Gastrocnemius medialis (tissue), 4 donors: ENCODE measurements at regions not wholly inside any gene's neighbourhood (a gene's known extent, or its start where the extent isn't known, plus 50 kb on each side); places are given as distances from the start of the nearest gene placed in this dataset.

Experiments used
- POLR2A ChIP-seq, 2 donors: fragments of 450-650 bp; IDR thresholded peaks; one replicate each; pipeline ENCODE4 v1.6.1; 2017; ENCODE audit warnings: antibody characterized with exemption in 2 of 2, mild to moderate bottlenecking in 2 of 2, moderate library complexity in 2 of 2
- TF ChIP-seq, protein P1 (sequence below), 5 experiments: fragments of 450-650 bp in 3 of 5; fragments of 200-600 bp in 2 of 5; sonication (generic) in 2 of 5; IDR thresholded peaks in 4 of 5; conservative IDR thresholded peaks in 1 of 5; 1 replicate in 4 of 5; 2 replicates in 1 of 5; pipeline ENCODE4 v1.5.1; 2016 to 2019; ENCODE audit warnings: antibody characterized with exemption in 5 of 5, mild to moderate bottlenecking in 3 of 5, moderate library complexity in 3 of 5

DNA sequence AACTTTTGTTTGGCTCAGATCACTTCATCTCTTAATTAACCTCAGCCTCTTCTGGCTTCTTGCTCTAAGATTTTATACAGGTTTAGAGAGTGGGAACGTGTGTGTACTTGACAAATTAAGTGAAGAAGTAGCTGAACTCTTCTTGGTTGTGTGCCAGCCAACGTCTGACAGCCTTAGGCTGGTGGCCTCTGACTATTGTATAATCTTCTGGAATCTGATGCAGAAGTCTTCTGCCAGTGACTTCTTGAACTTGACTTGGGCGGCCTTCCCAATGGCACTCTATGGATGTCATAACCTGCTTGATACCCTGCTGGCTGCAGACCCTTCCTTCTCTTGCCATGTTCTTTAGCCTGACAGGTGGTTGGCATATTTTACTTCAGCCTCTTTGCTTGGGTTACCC lies 660.5 kb downstream of the DOK5 start:
- TF ChIP-seq, protein P1, sequence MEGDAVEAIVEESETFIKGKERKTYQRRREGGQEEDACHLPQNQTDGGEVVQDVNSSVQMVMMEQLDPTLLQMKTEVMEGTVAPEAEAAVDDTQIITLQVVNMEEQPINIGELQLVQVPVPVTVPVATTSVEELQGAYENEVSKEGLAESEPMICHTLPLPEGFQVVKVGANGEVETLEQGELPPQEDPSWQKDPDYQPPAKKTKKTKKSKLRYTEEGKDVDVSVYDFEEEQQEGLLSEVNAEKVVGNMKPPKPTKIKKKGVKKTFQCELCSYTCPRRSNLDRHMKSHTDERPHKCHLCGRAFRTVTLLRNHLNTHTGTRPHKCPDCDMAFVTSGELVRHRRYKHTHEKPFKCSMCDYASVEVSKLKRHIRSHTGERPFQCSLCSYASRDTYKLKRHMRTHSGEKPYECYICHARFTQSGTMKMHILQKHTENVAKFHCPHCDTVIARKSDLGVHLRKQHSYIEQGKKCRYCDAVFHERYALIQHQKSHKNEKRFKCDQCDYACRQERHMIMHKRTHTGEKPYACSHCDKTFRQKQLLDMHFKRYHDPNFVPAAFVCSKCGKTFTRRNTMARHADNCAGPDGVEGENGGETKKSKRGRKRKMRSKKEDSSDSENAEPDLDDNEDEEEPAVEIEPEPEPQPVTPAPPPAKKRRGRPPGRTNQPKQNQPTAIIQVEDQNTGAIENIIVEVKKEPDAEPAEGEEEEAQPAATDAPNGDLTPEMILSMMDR (IDR thresholded peaks at IDR 0.05 in 4 of 5, conservative IDR thresholded peaks at IDR 0.05 in 1 of 5), result no peak
- TF ChIP-seq POLR2A (IDR thresholded peaks at IDR 0.05), result no peak
